COLO829 (cell line): ENCODE measurements at regions not wholly inside any gene's neighbourhood (a gene's known extent, or its start where the extent isn't known, plus 50 kb on each side); places are given as distances from the start of the nearest gene placed in this dataset.

ENCODE experiments used
- DNase-seq: peaks from one replicate; pipeline ENCODE4 v3.0.0; 2012; ENCODE audit warnings: low spot score

GRCh38 chr5:120738568-120738967 is 274.5 kb downstream of the PRR16 start:
- DNase-seq: no peak

- DNase-seq: no peak
Observed at GRCh38 chr5:120740989-120741388, 276.9 kb downstream of the PRR16 start.

- no peak for DNase-seq
Observed at GRCh38 chr5:120748474-120748873, 284.4 kb downstream of the PRR16 start.

GRCh38 chr5:120749737-120750136 is 285.6 kb downstream of the PRR16 start:
- no peak for DNase-seq

GRCh38 chr5:120759587-120759986 is 295.5 kb downstream of the PRR16 start:
- no peak for DNase-seq

GRCh38 chr5:120761986-120762385 is 297.9 kb downstream of the PRR16 start:
- no peak for DNase-seq

- DNase-seq: no peak
Observed at GRCh38 chr5:120765189-120765588, 301.1 kb downstream of the PRR16 start.

- no peak for DNase-seq
Observed at GRCh38 chr5:120767178-120767820, 303.2 kb downstream of the PRR16 start.

GRCh38 chr5:120769312-120769872 is 305.3 kb downstream of the PRR16 start:
- DNase-seq: no peak

- DNase-seq: no peak
Observed at GRCh38 chr5:120771202-120771601, 307.1 kb downstream of the PRR16 start.

- no peak for DNase-seq
Observed at GRCh38 chr5:120778491-120779484, 314.7 kb downstream of the PRR16 start.

GRCh38 chr5:120779674-120780073 is 315.6 kb downstream of the PRR16 start:
- no peak for DNase-seq

- DNase-seq: no peak
Observed at GRCh38 chr5:120788481-120788880, 324.4 kb downstream of the PRR16 start.

- no peak for DNase-seq
Observed at GRCh38 chr5:120789918-120790317, 325.8 kb downstream of the PRR16 start.

GRCh38 chr5:120790339-120790738 is 326.2 kb downstream of the PRR16 start:
- no peak for DNase-seq

GRCh38 chr5:120792477-120792876 is 328.4 kb downstream of the PRR16 start:
- no peak for DNase-seq

GRCh38 chr5:120794121-120794520 is 330.0 kb downstream of the PRR16 start:
- no peak for DNase-seq

- no peak for DNase-seq
Observed at GRCh38 chr5:120803282-120803681, 339.2 kb downstream of the PRR16 start.

- DNase-seq: no peak
Observed at GRCh38 chr5:120805131-120805530, 341.0 kb downstream of the PRR16 start.

- DNase-seq: no peak
Observed at GRCh38 chr5:120806202-120806601, 342.1 kb downstream of the PRR16 start.

- no peak for DNase-seq
Observed at GRCh38 chr5:120808135-120808534, 344.0 kb downstream of the PRR16 start.

- no peak for DNase-seq
Observed at GRCh38 chr5:120808606-120809005, 344.5 kb downstream of the PRR16 start.

- no peak for DNase-seq
Observed at GRCh38 chr5:120813551-120813950, 349.5 kb downstream of the PRR16 start.
